ENCODE measurements at regions not wholly inside any gene's neighbourhood (a gene's known extent, or its start where the extent isn't known, plus 50 kb on each side); places are given as distances from the start of the nearest gene placed in this dataset.

GRCh38 chr6:43992783-43993644 lies 134.2 kb downstream of the MRPL14 start:
- TF ChIP-seq, protein P1, sequence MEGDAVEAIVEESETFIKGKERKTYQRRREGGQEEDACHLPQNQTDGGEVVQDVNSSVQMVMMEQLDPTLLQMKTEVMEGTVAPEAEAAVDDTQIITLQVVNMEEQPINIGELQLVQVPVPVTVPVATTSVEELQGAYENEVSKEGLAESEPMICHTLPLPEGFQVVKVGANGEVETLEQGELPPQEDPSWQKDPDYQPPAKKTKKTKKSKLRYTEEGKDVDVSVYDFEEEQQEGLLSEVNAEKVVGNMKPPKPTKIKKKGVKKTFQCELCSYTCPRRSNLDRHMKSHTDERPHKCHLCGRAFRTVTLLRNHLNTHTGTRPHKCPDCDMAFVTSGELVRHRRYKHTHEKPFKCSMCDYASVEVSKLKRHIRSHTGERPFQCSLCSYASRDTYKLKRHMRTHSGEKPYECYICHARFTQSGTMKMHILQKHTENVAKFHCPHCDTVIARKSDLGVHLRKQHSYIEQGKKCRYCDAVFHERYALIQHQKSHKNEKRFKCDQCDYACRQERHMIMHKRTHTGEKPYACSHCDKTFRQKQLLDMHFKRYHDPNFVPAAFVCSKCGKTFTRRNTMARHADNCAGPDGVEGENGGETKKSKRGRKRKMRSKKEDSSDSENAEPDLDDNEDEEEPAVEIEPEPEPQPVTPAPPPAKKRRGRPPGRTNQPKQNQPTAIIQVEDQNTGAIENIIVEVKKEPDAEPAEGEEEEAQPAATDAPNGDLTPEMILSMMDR (IDR thresholded peaks at IDR 0.05), result no peak
- no peak for TF ChIP-seq POLR2A (IDR thresholded peaks at IDR 0.05)
